Peyer's patch (tissue), 4 donors: ENCODE measurements at regions not wholly inside any gene's neighbourhood (a gene's known extent, or its start where the extent isn't known, plus 50 kb on each side); places are given as distances from the start of the nearest gene placed in this dataset.

Experiments
- POLR2A ChIP-seq, 2 donors: fragments of 450-650 bp; IDR thresholded peaks; one replicate each; pipeline ENCODE4 v1.5.1; 2017; ENCODE audit warnings: antibody characterized with exemption in 2 of 2, mild to moderate bottlenecking in 2 of 2, moderate library complexity in 2 of 2
- TF ChIP-seq, protein P1 (sequence below), 6 experiments: fragments of 450-650 bp in 4 of 6; fragments of 200-600 bp in 2 of 6; sonication (generic) in 1 of 6; IDR thresholded peaks; one replicate each; pipeline ENCODE4 v1.5.1; 2017 to 2019; ENCODE audit warnings: antibody characterized with exemption in 6 of 6, mild to moderate bottlenecking in 3 of 6, moderate library complexity in 1 of 6

DNA sequence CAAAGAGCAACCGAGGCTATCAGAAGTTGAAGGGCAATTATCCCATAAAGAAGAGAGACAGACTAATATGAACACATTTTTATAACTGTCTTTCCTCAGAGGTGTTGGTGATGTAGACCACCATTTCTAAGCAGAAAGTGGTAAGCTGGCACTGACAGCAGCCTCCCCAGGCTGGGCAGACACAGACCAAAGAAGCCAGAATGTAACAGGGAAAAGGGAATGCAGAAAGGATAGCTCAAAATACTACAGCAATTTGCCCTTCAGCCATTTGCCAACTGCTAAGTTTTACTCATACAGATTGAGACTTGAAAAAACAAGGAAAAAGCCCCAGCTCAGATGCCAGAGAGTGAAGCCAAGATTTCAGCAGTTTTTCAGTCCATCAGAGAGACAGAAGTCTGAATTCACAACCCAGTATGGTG lies 73.5 kb upstream of the ABI3BP start:
- TF ChIP-seq, protein P1, sequence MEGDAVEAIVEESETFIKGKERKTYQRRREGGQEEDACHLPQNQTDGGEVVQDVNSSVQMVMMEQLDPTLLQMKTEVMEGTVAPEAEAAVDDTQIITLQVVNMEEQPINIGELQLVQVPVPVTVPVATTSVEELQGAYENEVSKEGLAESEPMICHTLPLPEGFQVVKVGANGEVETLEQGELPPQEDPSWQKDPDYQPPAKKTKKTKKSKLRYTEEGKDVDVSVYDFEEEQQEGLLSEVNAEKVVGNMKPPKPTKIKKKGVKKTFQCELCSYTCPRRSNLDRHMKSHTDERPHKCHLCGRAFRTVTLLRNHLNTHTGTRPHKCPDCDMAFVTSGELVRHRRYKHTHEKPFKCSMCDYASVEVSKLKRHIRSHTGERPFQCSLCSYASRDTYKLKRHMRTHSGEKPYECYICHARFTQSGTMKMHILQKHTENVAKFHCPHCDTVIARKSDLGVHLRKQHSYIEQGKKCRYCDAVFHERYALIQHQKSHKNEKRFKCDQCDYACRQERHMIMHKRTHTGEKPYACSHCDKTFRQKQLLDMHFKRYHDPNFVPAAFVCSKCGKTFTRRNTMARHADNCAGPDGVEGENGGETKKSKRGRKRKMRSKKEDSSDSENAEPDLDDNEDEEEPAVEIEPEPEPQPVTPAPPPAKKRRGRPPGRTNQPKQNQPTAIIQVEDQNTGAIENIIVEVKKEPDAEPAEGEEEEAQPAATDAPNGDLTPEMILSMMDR (IDR thresholded peaks at IDR 0.05): no peak
- no peak for TF ChIP-seq POLR2A (IDR thresholded peaks at IDR 0.05)
